MM.1S (cell line): ENCODE measurements at regions not wholly inside any gene's neighbourhood (a gene's known extent, or its start where the extent isn't known, plus 50 kb on each side); places are given as distances from the start of the nearest gene placed in this dataset.

Source experiments
- DNase-seq: peaks from one replicate; pipeline ENCODE4 v3.0.0-alpha.2; 2015
- H2AFZ ChIP-seq: fragments of 300-600 bp; sonication (generic); 2 replicates; pipeline ENCODE4 v1.6.0; 2016; ENCODE audit warnings: antibody characterized with exemption, low read length
- H3F3A ChIP-seq: fragments of 300-600 bp; sonication (generic); 2 replicates; pipeline ENCODE4 v1.6.1; 2016; ENCODE audit warnings: mild to moderate bottlenecking, antibody characterized with exemption, low read length, moderate library complexity, mixed read lengths; ENCODE audit not compliant: insufficient read depth
- H3K27ac ChIP-seq: fragments of 300-600 bp; sonication (generic); 2 replicates; pipeline ENCODE4 v1.5.1; 2016; ENCODE audit warnings: mild to moderate bottlenecking, low read length
- H3K27me3 ChIP-seq: fragments of 300-600 bp; sonication (generic); replicated peaks from 2 replicates; pipeline ENCODE4 v1.6.0; 2016; ENCODE audit warnings: low read length; ENCODE audit not compliant: insufficient read depth
- H3K36me3 ChIP-seq: fragments of 300-600 bp; sonication (generic); replicated peaks from 2 replicates; pipeline ENCODE4 v1.6.1; 2016; ENCODE audit warnings: mild to moderate bottlenecking, low read length, mixed read lengths; ENCODE audit not compliant: insufficient read depth
- H3K4me1 ChIP-seq: fragments of 300-600 bp; sonication (generic); 2 replicates; pipeline ENCODE4 v1.6.1; 2016; ENCODE audit warnings: low read length, mixed read lengths
- H3K4me2 ChIP-seq: fragments of 300-600 bp; sonication (generic); 2 replicates; pipeline ENCODE4 v1.6.0; 2016; ENCODE audit warnings: low read depth, low read length
- H3K4me3 ChIP-seq: fragments of 300-600 bp; sonication (generic); 2 replicates; pipeline ENCODE4 v1.5.1; 2016; ENCODE audit warnings: low read length, mixed read lengths
- H3K79me2 ChIP-seq: fragments of 300-600 bp; sonication (generic); 2 replicates; pipeline ENCODE4 v1.6.1; 2016; ENCODE audit warnings: mixed run types, low read length, mixed read lengths
- H3K9ac ChIP-seq: fragments of 300-600 bp; sonication (generic); 2 replicates; pipeline ENCODE4 v1.6.1; 2016; ENCODE audit warnings: low read length, mixed read lengths
- H3K9me2 ChIP-seq: fragments of 300-600 bp; sonication (generic); replicated peaks from 2 replicates; pipeline ENCODE4 v1.6.1; 2016; ENCODE audit warnings: mild to moderate bottlenecking, low read length, mixed read lengths; ENCODE audit not compliant: insufficient read depth
- H3K9me3 ChIP-seq: fragments of 300-600 bp; sonication (generic); replicated peaks from 2 replicates; pipeline ENCODE4 v1.6.1; 2016; ENCODE audit warnings: mild to moderate bottlenecking, low read length, mixed read lengths; ENCODE audit not compliant: insufficient read depth
- H4K20me1 ChIP-seq: fragments of 300-600 bp; sonication (generic); 2 replicates; pipeline ENCODE4 v1.6.1; 2016; ENCODE audit warnings: mild to moderate bottlenecking, low read length, moderate library complexity, mixed read lengths; ENCODE audit not compliant: insufficient read depth
- CTCF ChIP-seq: fragments of 300-600 bp; sonication (generic); IDR thresholded peaks from 2 replicates; pipeline ENCODE4 v1.5.1; 2016; ENCODE audit warnings: antibody characterized with exemption, low read length, mixed read lengths
- EZH2 ChIP-seq: fragments of 300-600 bp; sonication (generic); optimal IDR thresholded peaks from 2 replicates; pipeline ENCODE3; 2017; ENCODE audit warnings: low read depth, mild to moderate bottlenecking, antibody characterized with exemption, low read length, mixed read lengths
- EZH2phosphoT487 ChIP-seq: fragments of 300-600 bp; sonication (generic); IDR thresholded peaks from 2 replicates; pipeline ENCODE4 v1.6.1; 2018; ENCODE audit warnings: antibody characterized with exemption, low read length

- no peaks in the 10 kb centered on the region for H4K20me1 ChIP-seq
- H3K27me3 ChIP-seq, result no peaks in the 10 kb centered on the region
- H3K9ac ChIP-seq, result no peak overlapping the region
- H2AFZ ChIP-seq, result no peak overlapping the region
- no peaks in the 10 kb centered on the region for H3K79me2 ChIP-seq
- no peaks in the 10 kb centered on the region for H3K36me3 ChIP-seq
- no peaks in the 10 kb centered on the region for H3K9me3 ChIP-seq
- H3K9me2 ChIP-seq, result no peaks in the 10 kb centered on the region
- DNase-seq, result no peak
- H3F3A ChIP-seq, result no peaks in the 10 kb centered on the region
- H3K4me2 ChIP-seq, result no peak overlapping the region
- H3K27ac ChIP-seq, result no peak overlapping the region
- TF ChIP-seq EZH2, result no peak
- no peak for TF ChIP-seq CTCF
- no peak for TF ChIP-seq EZH2phosphoT487
- H3K4me1 ChIP-seq, result no peaks in the 10 kb centered on the region
- no peak overlapping the region for H3K4me3 ChIP-seq
These were observed 1137.0 kb downstream of the HACE1 start for GRCh38 chr6:103722683-103723082.

GRCh38 chr6:103721923-103722322 lies 1137.8 kb downstream of the HACE1 start:
- Histone ChIP-seq H3K4me3 (no peak overlapping the region), H3K79me2 (no peaks in the 10 kb centered on the region), H3K27me3 (no peaks in the 10 kb centered on the region), H3K9me2 (no peaks in the 10 kb centered on the region), H3K4me1 (no peaks in the 10 kb centered on the region), H3K9me3 (no peaks in the 10 kb centered on the region), H3K9ac (no peak overlapping the region), H3K27ac (no peak overlapping the region), H3F3A (no peaks in the 10 kb centered on the region), H2AFZ (no peak overlapping the region), H3K36me3 (no peaks in the 10 kb centered on the region), H4K20me1 (no peaks in the 10 kb centered on the region), H3K4me2 (no peak overlapping the region)
- TF ChIP-seq CTCF (no peak), EZH2phosphoT487 (no peak), EZH2 (no peak)
- no peak for DNase-seq

GRCh38 chr6:103720393-103720792 lies 1139.3 kb downstream of the HACE1 start:
- Histone ChIP-seq H4K20me1 (no peaks in the 10 kb centered on the region), H3K4me2 (no peak overlapping the region), H3F3A (no peaks in the 10 kb centered on the region), H3K4me3 (no peak overlapping the region), H3K9me2 (no peaks in the 10 kb centered on the region), H3K27ac (no peak overlapping the region), H3K9me3 (no peaks in the 10 kb centered on the region), H3K4me1 (peaks cover 4% of the 10 kb centered on the region; the same call in 1 of the 2 replicates), H3K36me3 (no peaks in the 10 kb centered on the region), H3K27me3 (no peaks in the 10 kb centered on the region), H2AFZ (no peak overlapping the region), H3K9ac (no peak overlapping the region), H3K79me2 (no peaks in the 10 kb centered on the region)
- no peak for DNase-seq
- TF ChIP-seq CTCF (no peak), EZH2 (no peak), EZH2phosphoT487 (no peak)
